ENCODE measurements at regions not wholly inside any gene's neighbourhood (a gene's known extent, or its start where the extent isn't known, plus 50 kb on each side); places are given as distances from the start of the nearest gene placed in this dataset.
A peak's percentile ranks its signal among the peaks of the same experiment; 100 is the strongest.
"Not testable (repeated sequence)": the region's sequence is repeated elsewhere in the genome, so short reads cannot be mapped to it uniquely, and the experiment has no call there.

DNA sequence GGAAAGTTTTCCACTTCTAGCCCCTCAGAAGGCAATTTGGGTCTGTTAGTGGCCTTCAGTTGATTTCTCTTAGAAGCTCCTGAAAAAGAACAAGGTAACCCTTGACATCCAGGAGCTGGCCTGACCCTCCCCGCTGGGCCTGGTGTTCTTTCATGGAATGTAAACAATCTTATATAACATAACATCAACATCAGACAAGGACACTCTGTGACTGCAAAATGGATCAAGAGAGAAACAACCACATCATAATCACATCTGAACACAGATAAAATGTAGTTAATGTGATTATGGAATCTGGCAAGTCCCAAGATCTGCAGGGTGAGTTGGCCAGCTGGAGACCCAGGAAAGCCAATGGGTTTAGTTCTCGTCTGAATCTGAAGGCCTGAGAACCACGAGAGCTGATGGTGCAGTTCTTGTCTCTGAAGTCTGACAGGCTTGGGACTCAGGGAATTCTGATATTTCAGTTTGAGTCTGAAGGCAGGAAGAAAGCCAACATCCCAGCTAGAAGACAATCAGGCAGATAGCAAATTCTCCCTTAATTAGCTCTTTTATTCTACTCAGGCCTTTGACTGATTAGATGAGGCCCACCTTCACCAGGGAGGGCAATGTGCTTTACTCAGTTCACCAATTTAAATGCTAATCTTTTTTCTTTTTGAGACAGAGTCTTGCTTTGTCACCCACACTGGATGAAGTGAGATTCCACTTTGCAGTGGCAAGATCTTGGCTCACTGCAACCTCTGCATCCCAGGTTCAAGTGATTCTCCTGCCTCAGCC lies 91.4 kb upstream of the NAMPT start:
- DNase-seq (ENCODE audit: low read depth), result no peak

DNA sequence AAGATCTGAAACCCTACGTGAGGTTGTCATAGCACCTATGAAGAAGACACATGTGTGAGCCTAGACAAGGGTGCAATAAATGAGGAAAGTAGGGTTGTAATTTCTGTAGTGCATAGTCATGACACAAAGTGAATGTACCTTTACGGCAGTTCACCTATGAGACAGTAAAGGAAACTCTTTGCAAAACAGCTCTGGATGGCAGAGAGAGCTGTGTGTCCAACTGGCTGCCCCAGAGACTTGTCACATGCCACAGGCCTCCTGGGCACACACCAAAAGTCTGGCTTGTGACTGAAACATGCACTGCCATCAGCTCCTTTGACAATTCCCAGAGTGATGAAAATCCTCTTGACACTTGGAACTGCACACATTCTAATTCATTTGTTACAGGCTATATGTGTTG lies 90.7 kb upstream of the NAMPT start:
- no peak for DNase-seq (ENCODE audit: low read depth)

DNA sequence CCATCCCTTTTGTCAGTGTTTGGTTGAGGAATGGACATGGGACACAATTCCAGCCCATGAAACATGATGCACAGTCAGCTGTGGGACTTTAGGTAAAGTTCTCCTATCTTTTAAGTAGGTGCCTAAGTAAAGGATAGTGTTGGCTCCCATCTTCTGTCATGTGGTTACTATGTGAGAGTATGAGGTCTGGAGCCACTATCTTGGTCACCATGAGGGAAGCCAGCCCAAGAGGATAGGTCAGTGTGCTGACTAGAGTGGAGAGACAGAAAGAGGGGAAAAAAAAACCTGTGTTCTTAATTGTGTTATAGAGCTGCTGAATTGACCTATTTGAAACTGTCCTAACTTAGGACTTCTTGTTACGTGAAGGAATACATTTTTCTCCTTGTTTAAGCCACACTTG lies 89.7 kb upstream of the NAMPT start:
- no peak for DNase-seq (ENCODE audit: low read depth)

DNA sequence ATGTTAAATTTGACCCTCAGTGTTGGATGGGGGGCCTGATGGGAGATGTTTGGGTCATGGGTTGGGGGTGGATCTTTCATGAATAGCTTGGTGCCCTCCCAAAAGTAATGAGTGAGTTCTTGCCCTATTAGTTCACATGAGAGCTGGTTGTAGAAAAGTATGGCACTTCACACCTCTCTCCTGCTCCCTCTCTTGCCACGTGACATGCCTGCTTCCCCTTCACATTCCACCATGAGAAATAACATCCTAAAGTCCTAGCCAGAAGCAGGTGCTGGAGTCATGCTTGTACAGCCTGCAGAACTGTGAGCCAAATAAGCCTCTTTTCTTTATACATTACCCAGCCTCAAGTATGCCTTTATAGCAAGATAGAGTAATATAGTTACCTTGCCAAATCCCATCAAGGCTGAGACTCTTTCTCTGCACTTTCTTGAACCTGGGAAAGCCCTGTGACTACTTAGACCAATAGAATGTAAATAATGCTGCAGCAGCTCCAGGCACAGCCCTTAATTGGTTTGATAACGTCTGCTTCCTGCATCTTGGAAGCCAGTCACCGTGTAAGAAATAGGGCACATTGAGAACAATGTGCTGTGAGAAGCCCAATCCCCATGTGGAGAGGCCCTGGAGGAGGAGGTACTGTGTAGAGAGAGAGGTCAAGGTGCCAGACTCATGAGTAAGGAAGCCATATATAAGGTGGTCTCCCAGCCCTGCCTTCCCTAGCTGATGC lies 88.0 kb upstream of the NAMPT start:
- DNase-seq (ENCODE audit: low read depth), result no peak

DNA sequence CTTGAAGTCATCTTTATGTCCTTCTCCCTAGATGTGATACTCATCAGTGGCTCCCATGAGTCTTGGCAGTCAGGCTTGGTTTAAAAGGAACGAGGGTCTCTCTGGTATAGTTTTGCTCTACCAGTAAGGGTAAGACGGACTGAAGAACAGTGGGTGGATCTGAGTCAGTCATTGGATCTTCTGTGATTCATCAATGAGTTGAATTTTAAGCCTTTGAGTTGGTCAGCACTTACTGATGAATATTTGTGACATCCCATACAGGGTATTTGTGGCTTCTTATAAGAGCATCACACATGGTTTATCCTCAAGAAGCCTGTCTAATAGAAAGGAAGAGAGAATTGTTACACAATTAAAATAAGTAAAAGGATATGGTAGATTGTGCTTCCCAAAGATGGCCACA lies 87.3 kb upstream of the NAMPT start:
- peak; percentile 62 for DNase-seq (ENCODE audit: low read depth)

DNA sequence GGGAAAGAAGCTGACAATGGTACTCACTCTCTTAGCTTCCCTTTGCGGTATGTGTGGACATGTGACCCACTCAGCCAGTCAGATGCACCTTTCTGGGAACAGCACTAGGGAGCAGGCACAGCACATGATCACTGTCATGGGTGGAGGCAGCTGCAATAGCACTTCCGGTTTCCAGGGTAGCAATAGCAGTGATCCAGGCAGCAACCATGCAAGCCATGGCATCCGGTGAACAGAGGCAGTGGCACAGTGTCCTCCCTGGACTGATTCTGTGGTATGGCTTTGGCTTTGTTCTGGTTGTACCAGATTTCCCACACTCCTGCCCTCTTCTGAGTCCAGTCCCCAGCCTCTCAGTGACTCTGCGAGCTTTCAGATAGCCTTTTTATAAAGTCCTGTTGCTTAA lies 86.8 kb upstream of the NAMPT start:
- no peak for DNase-seq (ENCODE audit: low read depth)

DNA sequence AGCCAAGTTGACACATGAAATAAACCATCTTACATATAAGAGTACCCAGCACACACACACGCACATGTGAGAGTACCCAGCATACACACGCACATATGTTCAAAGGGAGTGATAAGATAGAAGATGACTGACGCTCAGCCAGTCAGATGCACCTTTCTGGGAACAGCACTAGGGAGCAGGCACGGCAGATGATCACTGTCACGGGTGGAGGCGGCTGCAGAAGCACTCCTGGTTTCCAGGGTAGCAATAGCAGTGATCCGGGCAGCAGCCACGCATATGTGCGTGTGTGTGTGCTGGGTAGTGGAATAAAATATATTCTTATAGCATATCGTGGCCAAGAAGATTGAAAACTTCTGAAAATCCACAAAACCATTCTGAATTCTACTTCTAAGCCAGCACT lies 85.8 kb upstream of the NAMPT start:
- no peak for DNase-seq (ENCODE audit: low read depth)

DNA sequence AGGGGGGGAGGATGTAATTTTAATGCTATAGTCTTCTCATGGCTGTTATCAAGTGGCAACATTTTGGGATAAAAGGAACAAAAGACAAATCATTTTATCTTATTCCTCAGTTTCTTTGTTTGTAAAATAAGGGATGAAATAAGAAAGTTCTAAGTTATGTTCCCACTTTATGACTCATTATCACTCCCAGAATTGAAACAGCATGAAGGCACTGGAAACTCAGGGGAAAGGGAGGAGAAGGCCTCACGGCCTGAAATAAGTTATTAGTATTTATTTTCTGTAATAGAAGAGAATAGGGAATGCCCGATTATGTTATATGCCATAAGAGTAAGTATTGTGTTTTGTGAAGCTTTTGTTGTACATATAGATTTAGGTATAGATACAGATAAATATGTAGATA lies 85.0 kb upstream of the NAMPT start:
- DNase-seq (ENCODE audit: low read depth), result no peak

DNA sequence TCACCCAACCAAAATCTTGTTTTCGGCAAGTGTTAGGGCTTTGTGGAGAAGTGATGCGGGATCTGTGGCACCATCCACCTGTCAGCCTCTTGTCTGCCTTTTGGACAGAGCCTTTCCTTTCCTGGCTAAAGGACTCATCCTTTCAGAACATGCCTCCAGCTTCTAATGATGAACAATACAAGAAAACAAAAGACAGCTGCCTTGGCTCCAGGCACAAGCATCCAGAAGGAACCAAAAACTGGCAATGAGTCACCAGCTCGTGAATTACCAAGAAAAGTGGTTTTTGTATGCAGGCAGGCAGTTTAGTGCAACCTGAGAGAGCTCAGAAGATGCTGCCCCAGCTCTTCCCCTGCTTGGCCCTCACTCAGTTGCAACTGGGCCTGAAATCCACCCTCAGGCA lies 84.6 kb upstream of the NAMPT start:
- peak; percentile 74 for DNase-seq (ENCODE audit: low read depth)

DNA sequence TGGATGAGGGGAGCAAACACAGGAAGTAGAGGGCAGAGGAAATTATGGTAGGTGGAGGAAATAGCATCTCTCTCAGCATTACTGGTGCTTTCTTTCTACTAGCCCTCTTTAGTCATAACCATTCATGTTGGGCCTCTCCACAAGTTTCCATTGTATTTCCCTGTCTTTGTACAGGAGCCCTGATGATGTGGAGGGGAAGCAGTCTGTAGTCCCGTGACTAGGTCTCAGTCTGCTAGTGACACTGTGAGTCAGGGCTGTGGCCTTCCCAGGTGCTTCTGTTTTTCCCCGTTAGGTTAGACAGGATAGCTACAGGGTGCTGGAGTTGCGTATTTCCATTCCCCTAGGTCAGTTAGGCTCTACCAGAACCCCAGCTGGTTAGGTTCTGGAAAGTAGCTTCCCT lies 82.9 kb upstream of the NAMPT start:
- no peak for DNase-seq (ENCODE audit: low read depth)

DNA sequence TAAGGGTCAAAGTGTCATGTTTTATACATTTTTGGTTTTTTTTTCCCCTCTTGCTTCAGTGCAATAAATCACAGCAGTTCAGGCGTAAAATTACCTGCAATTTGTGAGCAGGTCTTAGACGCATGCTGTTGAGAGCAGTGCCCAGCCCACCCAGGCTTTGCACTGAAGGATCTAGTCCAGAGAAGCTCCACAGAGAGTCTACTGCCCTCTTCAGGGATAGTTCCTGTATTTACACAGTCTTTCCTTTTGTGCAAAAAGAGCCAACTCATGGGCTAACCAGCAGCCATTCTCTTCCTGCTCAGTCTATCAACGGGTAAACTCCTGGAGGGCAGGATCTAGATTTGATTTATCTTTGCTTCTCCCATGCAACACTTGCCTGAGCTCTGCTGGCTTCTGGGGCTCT lies 82.2 kb upstream of the NAMPT start:
- peak; percentile 35 for DNase-seq (ENCODE audit: low read depth)

DNA sequence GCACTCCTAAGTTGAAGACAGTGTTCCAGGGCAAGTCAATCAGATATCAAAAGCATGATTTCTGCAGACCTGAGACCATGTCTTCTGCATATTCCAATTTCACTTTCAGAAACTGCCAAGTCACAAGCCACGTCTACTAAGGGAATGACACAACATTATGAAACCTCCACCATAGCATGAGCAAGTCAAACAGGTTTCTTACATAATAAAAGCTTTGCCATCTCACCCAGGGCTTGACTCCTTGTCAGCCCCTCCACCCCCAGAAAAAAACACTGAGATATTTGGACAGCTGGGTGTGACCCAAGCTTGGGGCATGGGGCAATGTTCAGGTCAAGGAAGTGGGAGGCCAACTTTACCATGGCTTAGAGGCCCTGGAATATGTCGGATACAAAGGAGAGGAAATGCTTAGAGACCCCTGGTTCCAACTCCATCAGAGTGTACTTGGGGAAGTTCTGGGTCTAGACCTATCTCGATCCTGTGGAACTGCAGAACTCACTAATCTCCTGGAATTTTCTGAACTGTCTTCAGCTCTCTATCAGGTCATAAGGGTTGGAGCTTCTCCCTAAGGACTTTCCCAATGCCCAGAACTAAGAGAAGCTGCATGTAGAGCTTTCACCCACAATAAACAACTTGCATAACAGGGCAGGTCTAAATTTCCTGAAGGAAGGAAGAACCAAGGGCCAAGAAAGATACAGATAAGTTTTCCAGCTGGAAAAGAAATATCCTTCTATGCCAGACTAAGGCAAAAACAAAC lies 80.6 kb upstream of the NAMPT start:
- DNase-seq (ENCODE audit: low read depth), result no peak

DNA sequence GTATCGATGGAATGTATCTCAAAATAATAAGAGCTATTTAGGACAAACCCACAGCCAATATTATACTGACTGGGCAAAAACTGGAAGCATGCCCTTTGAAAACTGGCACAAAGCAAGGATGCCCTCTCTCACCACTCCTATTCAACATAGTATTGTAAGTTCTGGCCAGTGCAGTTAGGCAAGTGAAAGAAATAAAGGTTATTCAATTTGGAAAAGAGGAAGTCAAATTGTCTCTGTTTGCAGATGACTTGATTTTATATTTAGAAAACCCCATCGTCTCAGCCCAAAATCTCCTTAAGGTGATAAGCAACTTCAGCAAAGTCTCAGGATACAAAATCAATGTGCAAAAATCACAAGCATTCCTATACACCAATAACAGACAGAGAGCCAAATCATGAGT lies 77.7 kb upstream of the NAMPT start:
- not testable (repeated sequence) for DNase-seq (ENCODE audit: low read depth)

DNA sequence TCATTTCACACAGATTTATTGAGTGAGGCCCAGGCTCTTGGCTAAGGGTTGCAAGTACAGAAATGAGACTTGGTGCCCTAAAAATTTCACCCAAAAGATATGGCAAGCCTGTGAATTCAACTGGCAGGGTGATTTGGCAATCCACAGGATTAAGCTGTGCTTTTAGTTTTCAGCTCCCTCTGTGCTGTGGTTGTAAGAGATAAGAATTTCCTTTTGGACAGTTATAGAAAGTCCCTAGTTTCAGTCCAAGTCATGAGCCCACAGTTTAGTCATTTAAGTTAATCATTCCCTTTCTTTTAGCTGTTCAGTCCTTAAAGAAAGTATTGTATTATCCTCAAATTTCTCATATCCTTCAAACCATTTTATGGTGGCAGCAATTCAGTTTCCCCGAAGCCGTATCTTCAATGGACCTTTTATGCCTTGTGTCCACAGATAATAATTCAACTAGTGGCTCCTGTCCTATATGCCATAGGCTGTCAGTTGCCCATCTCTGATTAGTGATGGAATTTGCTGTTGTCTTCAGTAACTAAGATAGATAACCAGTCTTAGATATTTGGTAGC lies 73.4 kb upstream of the NAMPT start:
- DNase-seq (ENCODE audit: low read depth), result no peak

DNA sequence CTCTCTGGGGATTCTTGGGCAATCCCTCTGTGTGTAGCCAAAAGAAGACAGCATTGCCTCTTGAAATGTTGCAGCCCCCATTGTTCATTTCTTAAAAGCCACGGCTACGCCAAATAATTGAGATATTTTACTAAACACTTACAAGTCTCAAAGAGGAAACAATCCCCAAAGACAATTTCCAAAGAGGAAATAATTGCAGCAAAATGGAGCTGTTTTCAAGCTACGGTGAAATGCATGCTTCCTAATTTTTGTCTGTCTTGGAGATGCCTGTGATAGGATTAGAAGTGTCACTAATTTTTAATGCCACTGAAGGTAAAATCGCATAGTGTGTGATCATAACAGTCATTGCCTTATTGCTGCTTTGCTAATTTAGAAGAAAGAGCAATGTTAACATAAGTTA lies 72.9 kb upstream of the NAMPT start:
- no peak for DNase-seq (ENCODE audit: low read depth)

DNA sequence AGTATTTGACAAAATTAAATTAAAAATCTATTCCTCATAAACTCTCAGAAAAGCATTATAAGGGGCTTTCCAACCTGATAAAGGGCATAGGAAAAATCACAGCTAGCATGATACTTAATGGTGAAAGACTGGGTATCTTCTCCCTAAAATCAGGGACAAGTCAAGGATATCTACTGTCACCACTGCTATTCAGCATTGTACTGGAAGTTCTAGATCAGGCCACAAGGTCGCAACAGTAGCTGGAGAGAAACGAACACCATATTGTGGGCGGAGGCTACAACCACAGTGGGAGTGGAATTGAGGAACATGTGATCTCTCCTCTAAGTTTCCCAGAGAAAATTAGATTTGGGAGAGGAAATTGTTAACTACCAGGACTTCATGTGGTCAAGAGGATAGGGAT lies 70.0 kb upstream of the NAMPT start:
- no peak for DNase-seq (ENCODE audit: low read depth)

DNA sequence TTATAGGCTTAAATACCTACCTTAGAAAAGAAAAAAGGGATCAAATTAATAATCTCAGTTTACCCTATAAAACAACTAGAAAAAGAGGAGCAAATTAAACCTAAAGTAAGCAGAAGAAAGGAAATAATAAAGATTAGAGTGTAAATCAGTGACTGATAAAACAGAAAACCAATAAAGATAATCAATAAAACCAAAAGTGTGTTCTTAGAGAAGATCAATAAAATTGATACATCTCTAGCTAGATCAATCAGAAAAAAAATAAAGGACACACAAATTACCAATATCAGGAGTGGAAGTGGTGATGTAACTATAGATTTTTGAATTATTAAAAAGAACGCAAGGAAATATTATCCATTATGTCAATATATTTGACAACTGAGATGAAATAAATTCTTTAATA lies 69.2 kb upstream of the NAMPT start:
- DNase-seq (ENCODE audit: low read depth), result no peak

DNA sequence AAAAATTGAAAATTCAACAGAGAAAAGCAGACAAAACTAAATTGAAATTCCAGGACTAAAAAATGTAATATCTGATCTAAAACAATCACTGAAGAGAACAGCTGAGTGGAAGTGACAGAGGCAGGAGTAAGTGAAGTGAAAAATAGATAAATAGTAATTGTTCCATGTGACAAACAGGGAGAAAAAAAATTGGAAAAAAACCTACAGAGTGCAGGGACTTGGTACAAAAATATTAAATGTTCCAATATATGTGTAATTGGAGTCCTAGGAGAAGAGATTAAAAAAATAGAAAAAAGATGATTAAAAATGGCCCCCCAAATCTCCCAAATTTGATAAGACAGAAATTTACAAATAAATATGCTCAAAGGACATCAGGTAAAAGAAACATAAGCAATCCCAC lies 63.4 kb upstream of the NAMPT start:
- DNase-seq (ENCODE audit: low read depth), result no peak

DNA sequence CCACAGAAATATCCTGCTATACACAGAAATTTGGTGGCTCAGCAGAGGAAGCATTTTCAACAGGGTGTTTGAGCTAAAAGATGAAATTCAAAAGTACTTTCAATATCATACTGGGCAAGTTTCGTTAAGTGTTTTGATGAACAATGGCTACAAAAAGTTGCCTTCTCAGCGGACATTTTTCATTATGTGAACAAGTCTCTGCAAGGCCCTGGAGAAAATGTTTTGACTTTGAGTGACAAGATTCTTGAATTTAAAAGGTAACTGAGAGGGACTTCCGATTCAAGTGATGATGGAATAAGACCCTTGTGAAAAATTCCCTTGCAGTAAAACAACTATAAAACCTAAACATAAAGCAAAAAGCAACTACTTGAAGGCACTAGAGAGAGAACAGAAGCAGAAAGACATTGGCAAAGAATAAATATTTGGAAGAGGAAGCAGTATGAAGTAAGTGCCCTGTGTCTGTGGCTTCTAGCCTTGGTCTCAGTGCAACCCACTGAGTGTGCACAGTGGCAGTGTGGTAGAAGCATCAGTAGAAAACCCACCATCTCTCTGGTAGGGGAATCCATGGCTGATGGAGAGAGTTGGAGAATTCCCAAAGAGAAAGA lies 62.5 kb upstream of the NAMPT start:
- DNase-seq (ENCODE audit: low read depth), result no peak

DNA sequence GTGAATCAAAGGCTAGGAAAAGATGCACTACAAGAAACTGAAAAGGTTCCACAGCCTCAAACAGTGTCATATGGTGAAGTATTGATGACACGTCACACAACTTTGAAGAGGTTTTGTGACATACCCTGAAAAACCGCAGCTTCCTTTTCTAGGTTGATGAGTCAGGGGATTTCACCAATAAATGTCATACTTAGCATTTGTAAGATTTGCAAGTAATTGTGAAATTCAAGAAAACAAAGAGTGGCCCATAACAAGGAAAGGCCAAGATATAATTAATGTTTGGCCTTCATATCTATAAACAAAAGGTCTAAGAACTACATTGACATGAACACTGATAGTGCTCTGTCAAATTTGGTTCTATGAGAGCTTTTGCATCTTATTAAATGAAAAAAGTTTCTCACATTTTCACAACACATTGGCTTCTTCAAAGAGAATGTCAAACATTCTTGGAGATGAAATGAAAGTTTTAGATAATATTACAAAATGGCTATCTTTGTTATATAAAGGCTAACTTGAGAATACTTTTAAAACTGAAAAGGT lies 62.0 kb upstream of the NAMPT start:
- peak; percentile 98 for DNase-seq (ENCODE audit: low read depth)

DNA sequence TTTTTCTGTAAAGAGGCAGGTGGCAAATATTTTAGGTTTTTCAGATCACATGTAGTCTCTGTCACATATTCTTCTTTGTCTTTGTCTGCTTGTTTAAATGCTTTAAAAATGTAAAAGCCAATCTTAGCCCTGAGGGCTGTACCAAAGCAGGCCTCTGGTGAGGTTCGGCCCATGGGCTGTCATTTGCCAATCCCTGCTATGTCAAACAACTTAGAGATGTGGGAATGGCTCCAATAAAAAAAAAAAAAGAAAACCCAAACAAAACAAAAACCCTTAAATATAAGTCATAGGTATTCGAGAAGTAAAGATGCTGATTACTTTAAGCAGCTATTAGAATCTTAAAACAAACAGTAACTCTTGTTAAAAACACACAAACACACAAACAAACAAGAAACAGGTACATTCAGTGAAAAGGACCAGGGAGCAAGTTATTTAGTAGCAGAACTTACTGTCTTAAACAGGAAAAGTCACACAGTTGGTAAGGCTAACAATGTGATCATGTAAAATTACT lies 61.4 kb upstream of the NAMPT start:
- peak; percentile 39 for DNase-seq (ENCODE audit: low read depth)
